ENCODE measurements at regions not wholly inside any gene's neighbourhood (a gene's known extent, or its start where the extent isn't known, plus 50 kb on each side); places are given as distances from the start of the nearest gene placed in this dataset.

GRCh38 chr5:104443706-104444105 is 881.1 kb upstream of the NUDT12 start:
- DNase-seq (ENCODE audit: low spot score): no peak

- DNase-seq (ENCODE audit: low spot score): no peak
These were observed 869.4 kb upstream of the NUDT12 start for GRCh38 chr5:104431981-104432380.

GRCh38 chr5:104431002-104431620 is 868.5 kb upstream of the NUDT12 start:
- no peak for DNase-seq (ENCODE audit: low spot score)

GRCh38 chr5:104429911-104430310 is 867.3 kb upstream of the NUDT12 start:
- no peak for DNase-seq (ENCODE audit: low spot score)

- no peak for DNase-seq (ENCODE audit: low spot score)
These were observed 858.8 kb upstream of the NUDT12 start for GRCh38 chr5:104421431-104421830.

- DNase-seq (ENCODE audit: low spot score): no peak
These were observed 855.5 kb upstream of the NUDT12 start for GRCh38 chr5:104418056-104418455.

- peak; percentile 59 for DNase-seq (ENCODE audit: low spot score)
These were observed 850.2 kb upstream of the NUDT12 start for GRCh38 chr5:104412649-104413240.

- DNase-seq (ENCODE audit: low spot score): no peak
These were observed 838.4 kb upstream of the NUDT12 start for GRCh38 chr5:104400941-104401340.

GRCh38 chr5:104385906-104386305 is 823.3 kb upstream of the NUDT12 start:
- no peak for DNase-seq (ENCODE audit: low spot score)

- no peak for DNase-seq (ENCODE audit: low spot score)
These were observed 812.8 kb upstream of the NUDT12 start for GRCh38 chr5:104375345-104375744.

- no peak for DNase-seq (ENCODE audit: low spot score)
These were observed 810.2 kb upstream of the NUDT12 start for GRCh38 chr5:104372796-104373195.

GRCh38 chr5:104372376-104372775 is 809.8 kb upstream of the NUDT12 start:
- DNase-seq (ENCODE audit: low spot score): no peak

GRCh38 chr5:104370523-104370922 is 807.9 kb upstream of the NUDT12 start:
- DNase-seq (ENCODE audit: low spot score): no peak

GRCh38 chr5:104367978-104368377 is 805.4 kb upstream of the NUDT12 start:
- no peak for DNase-seq (ENCODE audit: low spot score)

GRCh38 chr5:104363567-104363966 is 801.0 kb upstream of the NUDT12 start:
- DNase-seq (ENCODE audit: low spot score): no peak

GRCh38 chr5:104361932-104362331 is 799.3 kb upstream of the NUDT12 start:
- no peak for DNase-seq (ENCODE audit: low spot score)

- no peak for DNase-seq (ENCODE audit: low spot score)
These were observed 792.8 kb upstream of the NUDT12 start for GRCh38 chr5:104355350-104355749.

GRCh38 chr5:104353371-104353770 is 790.8 kb upstream of the NUDT12 start:
- DNase-seq (ENCODE audit: low spot score): no peak

- DNase-seq (ENCODE audit: low spot score): no peak
These were observed 790.4 kb upstream of the NUDT12 start for GRCh38 chr5:104352954-104353353.

GRCh38 chr5:104347119-104347708 is 784.6 kb upstream of the NUDT12 start:
- DNase-seq (ENCODE audit: low spot score): no peak

- DNase-seq (ENCODE audit: low spot score): peak; percentile 42
These were observed 782.8 kb upstream of the NUDT12 start for GRCh38 chr5:104345222-104346016.

- no peak for DNase-seq (ENCODE audit: low spot score)
These were observed 782.2 kb upstream of the NUDT12 start for GRCh38 chr5:104344809-104345208.

- no peak for DNase-seq (ENCODE audit: low spot score)
These were observed 765.2 kb upstream of the NUDT12 start for GRCh38 chr5:104327801-104328200.

All from ecto neural progenitor cell (in vitro differentiated cells).